PC-9 (cell line): ENCODE measurements at regions not wholly inside any gene's neighbourhood (a gene's known extent, or its start where the extent isn't known, plus 50 kb on each side); places are given as distances from the start of the nearest gene placed in this dataset.

Experiments used
- EZH2 ChIP-seq: fragments of 200-600 bp; sonication (generic); IDR thresholded peaks from 2 replicates; pipeline ENCODE4 v1.8.0; 2017; ENCODE audit warnings: antibody characterized with exemption, low read depth
- TF ChIP-seq, protein P1 (sequence below): fragments of 200-600 bp; sonication (generic); conservative IDR thresholded peaks from 2 replicates; pipeline ENCODE4 v1.6.1; 2017; ENCODE audit warnings: mixed run types, antibody characterized with exemption, mild to moderate bottlenecking, moderate library complexity

- TF ChIP-seq, protein P1, sequence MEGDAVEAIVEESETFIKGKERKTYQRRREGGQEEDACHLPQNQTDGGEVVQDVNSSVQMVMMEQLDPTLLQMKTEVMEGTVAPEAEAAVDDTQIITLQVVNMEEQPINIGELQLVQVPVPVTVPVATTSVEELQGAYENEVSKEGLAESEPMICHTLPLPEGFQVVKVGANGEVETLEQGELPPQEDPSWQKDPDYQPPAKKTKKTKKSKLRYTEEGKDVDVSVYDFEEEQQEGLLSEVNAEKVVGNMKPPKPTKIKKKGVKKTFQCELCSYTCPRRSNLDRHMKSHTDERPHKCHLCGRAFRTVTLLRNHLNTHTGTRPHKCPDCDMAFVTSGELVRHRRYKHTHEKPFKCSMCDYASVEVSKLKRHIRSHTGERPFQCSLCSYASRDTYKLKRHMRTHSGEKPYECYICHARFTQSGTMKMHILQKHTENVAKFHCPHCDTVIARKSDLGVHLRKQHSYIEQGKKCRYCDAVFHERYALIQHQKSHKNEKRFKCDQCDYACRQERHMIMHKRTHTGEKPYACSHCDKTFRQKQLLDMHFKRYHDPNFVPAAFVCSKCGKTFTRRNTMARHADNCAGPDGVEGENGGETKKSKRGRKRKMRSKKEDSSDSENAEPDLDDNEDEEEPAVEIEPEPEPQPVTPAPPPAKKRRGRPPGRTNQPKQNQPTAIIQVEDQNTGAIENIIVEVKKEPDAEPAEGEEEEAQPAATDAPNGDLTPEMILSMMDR, result no peak
- TF ChIP-seq EZH2, result no peak
These were observed 111.1 kb upstream of the DPP6 start for GRCh38 chr7:153941061-153941460.
